Uterus (tissue), 3 donors: ENCODE measurements at regions not wholly inside any gene's neighbourhood (a gene's known extent, or its start where the extent isn't known, plus 50 kb on each side); places are given as distances from the start of the nearest gene placed in this dataset.

Experiments
- DNase-seq, 2 donors: peaks; one replicate each; pipeline ENCODE4 v3.0.0-alpha.2; 2019 to 2020
- H3K27ac ChIP-seq, 2 donors: fragments of 200-600 bp; sonication (generic); 1 replicate in 1 of 2; 2 replicates in 1 of 2; pipeline ENCODE4 v1.5.1; 2016 to 2018
- H3K27me3 ChIP-seq, 2 donors: fragments of 200-600 bp; sonication (generic); one replicate each; pipeline ENCODE4 v1.5.1; 2018 to 2019; ENCODE audit warnings: control low read depth in 1 of 2
- H3K36me3 ChIP-seq, 2 donors: fragments of 200-600 bp; sonication (generic); one replicate each; pipeline ENCODE4 v1.5.1; 2019; ENCODE audit warnings: control low read depth in 1 of 2
- H3K4me1 ChIP-seq, 2 donors: fragments of 200-600 bp; sonication (generic); one replicate each; pipeline ENCODE4 v1.5.1; 2018 to 2019; ENCODE audit warnings: control low read depth in 1 of 2
- H3K4me3 ChIP-seq, 2 donors: fragments of 200-600 bp; sonication (generic); 1 replicate in 1 of 2; 2 replicates in 1 of 2; pipeline ENCODE4 v1.5.1; 2018 to 2019; ENCODE audit warnings: mild to moderate bottlenecking in 1 of 2
- H3K9me3 ChIP-seq, 2 donors: fragments of 200-600 bp; sonication (generic); one replicate each; pipeline ENCODE4 v1.5.1; 2019; ENCODE audit warnings: control low read depth in 1 of 2
- POLR2A ChIP-seq, 2 donors: fragments of 450-650 bp; IDR thresholded peaks; one replicate each; pipeline ENCODE4 v1.6.1; 2016; ENCODE audit warnings: antibody characterized with exemption in 2 of 2, mild to moderate bottlenecking in 1 of 2, moderate library complexity in 1 of 2
- intact Hi-C: fragments of 100-400 bp; cut with DNase I; formaldehyde crosslinking; loops from one replicate; pipeline ENCODE4 v1.15.1; 2023; ENCODE audit warnings: low total_unique reads
- TF ChIP-seq, protein P1 (sequence below), 4 experiments: fragments of 200-600 bp in 2 of 4; fragments of 450-650 bp in 2 of 4; sonication (generic) in 2 of 4; IDR thresholded peaks; one replicate each; pipeline ENCODE4 v1.5.1; 2016 to 2019; ENCODE audit warnings: antibody characterized with exemption in 4 of 4, mild to moderate bottlenecking in 2 of 4, moderate library complexity in 1 of 4
- donor health status: DM: yes; HTN: yes; CAD: no.

- no peak overlapping the region for H3K27ac ChIP-seq
- no peaks in the 10 kb centered on the region for H3K4me1 ChIP-seq
- no peaks in the 10 kb centered on the region for H3K27me3 ChIP-seq
- no peak overlapping the region for H3K4me3 ChIP-seq
- no peaks in the 10 kb centered on the region for H3K36me3 ChIP-seq
- intact Hi-C loops, result no loop called here
- TF ChIP-seq POLR2A (IDR thresholded peaks at IDR 0.05), result no peak
- TF ChIP-seq, protein P1, sequence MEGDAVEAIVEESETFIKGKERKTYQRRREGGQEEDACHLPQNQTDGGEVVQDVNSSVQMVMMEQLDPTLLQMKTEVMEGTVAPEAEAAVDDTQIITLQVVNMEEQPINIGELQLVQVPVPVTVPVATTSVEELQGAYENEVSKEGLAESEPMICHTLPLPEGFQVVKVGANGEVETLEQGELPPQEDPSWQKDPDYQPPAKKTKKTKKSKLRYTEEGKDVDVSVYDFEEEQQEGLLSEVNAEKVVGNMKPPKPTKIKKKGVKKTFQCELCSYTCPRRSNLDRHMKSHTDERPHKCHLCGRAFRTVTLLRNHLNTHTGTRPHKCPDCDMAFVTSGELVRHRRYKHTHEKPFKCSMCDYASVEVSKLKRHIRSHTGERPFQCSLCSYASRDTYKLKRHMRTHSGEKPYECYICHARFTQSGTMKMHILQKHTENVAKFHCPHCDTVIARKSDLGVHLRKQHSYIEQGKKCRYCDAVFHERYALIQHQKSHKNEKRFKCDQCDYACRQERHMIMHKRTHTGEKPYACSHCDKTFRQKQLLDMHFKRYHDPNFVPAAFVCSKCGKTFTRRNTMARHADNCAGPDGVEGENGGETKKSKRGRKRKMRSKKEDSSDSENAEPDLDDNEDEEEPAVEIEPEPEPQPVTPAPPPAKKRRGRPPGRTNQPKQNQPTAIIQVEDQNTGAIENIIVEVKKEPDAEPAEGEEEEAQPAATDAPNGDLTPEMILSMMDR (IDR thresholded peaks at IDR 0.05), result no peak
- peak; percentile 32 to 55 for DNase-seq
- no peaks in the 10 kb centered on the region for H3K9me3 ChIP-seq
These were observed 431.6 kb downstream of the PID1 start for GRCh38 chr2:228839421-228839876.

GRCh38 chr2:228838819-228839218 lies 432.3 kb downstream of the PID1 start:
- Histone ChIP-seq H3K36me3 (no peaks in the 10 kb centered on the region), H3K27me3 (no peaks in the 10 kb centered on the region), H3K27ac (no peak overlapping the region), H3K4me3 (no peak overlapping the region), H3K4me1 (no peaks in the 10 kb centered on the region), H3K9me3 (no peaks in the 10 kb centered on the region)
- intact Hi-C loops, result no loop called here
- TF ChIP-seq POLR2A (IDR thresholded peaks at IDR 0.05), result no peak
- TF ChIP-seq, protein P1 (IDR thresholded peaks at IDR 0.05), result no peak
- DNase-seq, result no peak

GRCh38 chr2:228828397-228828796 lies 442.7 kb downstream of the PID1 start:
- H3K27ac ChIP-seq, result no peak overlapping the region
- H3K27me3 ChIP-seq, result no peaks in the 10 kb centered on the region
- DNase-seq, result no peak
- H3K4me3 ChIP-seq, result no peak overlapping the region
- H3K9me3 ChIP-seq, result no peaks in the 10 kb centered on the region
- intact Hi-C loops, result no loop called here
- no peaks in the 10 kb centered on the region for H3K4me1 ChIP-seq
- no peak for TF ChIP-seq POLR2A (IDR thresholded peaks at IDR 0.05)
- TF ChIP-seq, protein P1 (IDR thresholded peaks at IDR 0.05), result no peak
- H3K36me3 ChIP-seq, result no peaks in the 10 kb centered on the region

- Histone ChIP-seq H3K27me3 (no peaks in the 10 kb centered on the region), H3K9me3 (no peaks in the 10 kb centered on the region), H3K4me1 (no peaks in the 10 kb centered on the region), H3K27ac (no peak overlapping the region), H3K4me3 (no peak overlapping the region), H3K36me3 (no peaks in the 10 kb centered on the region)
- TF ChIP-seq POLR2A (IDR thresholded peaks at IDR 0.05), result no peak
- TF ChIP-seq, protein P1 (IDR thresholded peaks at IDR 0.05), result no peak
- DNase-seq, result no peak
- intact Hi-C loops, result no loop called here
These were observed 443.9 kb downstream of the PID1 start for GRCh38 chr2:228827056-228827700.

GRCh38 chr2:228819701-228820100 lies 451.4 kb downstream of the PID1 start:
- no peaks in the 10 kb centered on the region for H3K9me3 ChIP-seq
- no peaks in the 10 kb centered on the region for H3K36me3 ChIP-seq
- no peaks in the 10 kb centered on the region for H3K4me1 ChIP-seq
- TF ChIP-seq, protein P1 (IDR thresholded peaks at IDR 0.05), result no peak
- H3K27me3 ChIP-seq, result no peaks in the 10 kb centered on the region
- H3K4me3 ChIP-seq, result no peak overlapping the region
- intact Hi-C loops, result no loop called here
- no peak overlapping the region for H3K27ac ChIP-seq
- no peak for DNase-seq
